ENCODE measurements at regions not wholly inside any gene's neighbourhood (a gene's known extent, or its start where the extent isn't known, plus 50 kb on each side); places are given as distances from the start of the nearest gene placed in this dataset.

- TF ChIP-seq TP53 (CRISPR knock-in tag; IDR thresholded peaks at IDR 0.05) (no peak), POLR2A (IDR thresholded peaks at IDR 0.05; ENCODE audit: low read length) (no peak), REST (IDR thresholded peaks at IDR 0.05) (no peak), CTCF (IDR thresholded peaks at IDR 0.05) (no peak), CHD2 (IDR thresholded peaks at IDR 0.05; ENCODE audit: low read length, partially characterized antibody) (no peak), NFE2L2 (conservative IDR thresholded peaks at IDR 0.05; ENCODE audit: low read length) (no peak), ESRRA (IDR thresholded peaks at IDR 0.05; ENCODE audit: borderline replicate concordance, low read length) (no peak), SREBF2 (IDR thresholded peaks at IDR 0.05) (no peak), ELK1 (IDR thresholded peaks at IDR 0.05; ENCODE audit: low read depth, low read length) (no peak), PHF8 (IDR thresholded peaks at IDR 0.05; ENCODE audit: borderline replicate concordance, low read depth) (no peak), SMC3 (IDR thresholded peaks at IDR 0.05) (no peak), RNF2 (IDR thresholded peaks at IDR 0.05; ENCODE audit: borderline replicate concordance, low read depth) (no peak)
- TF ChIP-seq, protein P1, sequence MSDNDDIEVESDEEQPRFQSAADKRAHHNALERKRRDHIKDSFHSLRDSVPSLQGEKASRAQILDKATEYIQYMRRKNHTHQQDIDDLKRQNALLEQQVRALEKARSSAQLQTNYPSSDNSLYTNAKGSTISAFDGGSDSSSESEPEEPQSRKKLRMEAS (IDR thresholded peaks at IDR 0.05): no peak
- TF ChIP-seq, protein P2, sequence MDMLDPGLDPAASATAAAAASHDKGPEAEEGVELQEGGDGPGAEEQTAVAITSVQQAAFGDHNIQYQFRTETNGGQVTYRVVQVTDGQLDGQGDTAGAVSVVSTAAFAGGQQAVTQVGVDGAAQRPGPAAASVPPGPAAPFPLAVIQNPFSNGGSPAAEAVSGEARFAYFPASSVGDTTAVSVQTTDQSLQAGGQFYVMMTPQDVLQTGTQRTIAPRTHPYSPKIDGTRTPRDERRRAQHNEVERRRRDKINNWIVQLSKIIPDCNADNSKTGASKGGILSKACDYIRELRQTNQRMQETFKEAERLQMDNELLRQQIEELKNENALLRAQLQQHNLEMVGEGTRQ (IDR thresholded peaks at IDR 0.05): no peak
These were observed 1080.3 kb downstream of the ZPLD1 start for GRCh38 chr3:103515116-103515515.

Data from A549 (cell line).